ENCODE measurements at regions not wholly inside any gene's neighbourhood (a gene's known extent, or its start where the extent isn't known, plus 50 kb on each side); places are given as distances from the start of the nearest gene placed in this dataset.

GRCh38 chr14:22002860-22003284 lies 329.3 kb upstream of the OR4E1 start:
- BruUV-seq (replicated peaks) = no TSS peak
- no peak for ATAC-seq
- Histone ChIP-seq H3K27ac (ENCODE audit: low read length) (no peak overlapping the region), H3K4me3 (ENCODE audit: low read depth in 2 of 2, low read length in 2 of 2) (no peak overlapping the region), H3K27me3 (ENCODE audit: control insufficient read depth, insufficient read depth, low read length) (no peaks in the 10 kb centered on the region), H3K36me3 (ENCODE audit: control insufficient read depth, insufficient read depth, low read length) (no peaks in the 10 kb centered on the region), H3K4me1 (ENCODE audit: control insufficient read depth, insufficient read depth, low read length) (no peaks in the 10 kb centered on the region; the same call in none of the 2 replicates), H3K9me3 (ENCODE audit: control insufficient read depth, insufficient read depth, low read depth, low read length) (no peaks in the 10 kb centered on the region)
- DNase-seq (ENCODE audit: low read depth, low spot score) = no peak
- CTCF ChIA-PET = no interaction called here
- in situ Hi-C loops (cut with HindIII; ENCODE audit: low pct_unique_long_range_greater_than_20kb, low sequenced_read_pairs) = no loop called here
- TF ChIP-seq TCF7L2 (IDR thresholded peaks at IDR 0.05; ENCODE audit: low read depth, low read length) = no peak
- TF ChIP-seq CTCF (IDR thresholded peaks at IDR 0.05) = peak; percentile 61
- TF ChIP-seq SIN3A (IDR thresholded peaks at IDR 0.05; ENCODE audit: borderline replicate concordance, insufficient read depth, low read depth, low read length) = no peak
- intact Hi-C loops (cut with micrococcal nuclease; ENCODE audit: unreplicated experiment) = no loop called here
- POLR2A ChIA-PET = no interaction called here

GRCh38 chr14:21999402-21999801 lies 325.8 kb upstream of the OR4E1 start:
- intact Hi-C loops (cut with micrococcal nuclease; ENCODE audit: unreplicated experiment) (loop anchor here (10.0 kb wide), 1 partner anchor 105 kb away; no protein-coding TSS in a partner anchor), in situ Hi-C loops (cut with HindIII; ENCODE audit: low pct_unique_long_range_greater_than_20kb, low sequenced_read_pairs) (no loop called here)
- Histone ChIP-seq H3K4me3 (ENCODE audit: low read depth in 2 of 2, low read length in 2 of 2) (no peak overlapping the region), H3K27me3 (ENCODE audit: control insufficient read depth, insufficient read depth, low read length) (no peaks in the 10 kb centered on the region), H3K4me1 (ENCODE audit: control insufficient read depth, insufficient read depth, low read length) (no peaks in the 10 kb centered on the region; the same call in none of the 2 replicates), H3K27ac (ENCODE audit: low read length) (no peak overlapping the region), H3K36me3 (ENCODE audit: control insufficient read depth, insufficient read depth, low read length) (no peaks in the 10 kb centered on the region), H3K9me3 (ENCODE audit: control insufficient read depth, insufficient read depth, low read depth, low read length) (no peaks in the 10 kb centered on the region)
- ChIA-PET POLR2A (no interaction called here), CTCF (interaction anchor here (0.6 to 1.3 kb wide), 2 partner anchors 101 to 897 kb away, joined by 3 to 4 read pairs; no protein-coding TSS in a partner anchor)
- BruUV-seq (replicated peaks) = no TSS peak
- DNase-seq (ENCODE audit: low read depth, low spot score) (no peak), ATAC-seq (no peak)
- TF ChIP-seq CTCF (IDR thresholded peaks at IDR 0.05) (no peak), POLR2AphosphoS5 (IDR thresholded peaks at IDR 0.05; ENCODE audit: low read depth, low read length) (no peak), REST (IDR thresholded peaks at IDR 0.05; ENCODE audit: insufficient read depth in 1 of 2, low read depth in 2 of 2, low read length in 1 of 2) (no peak)
